WTC11 (cell line): ENCODE measurements at regions not wholly inside any gene's neighbourhood (a gene's known extent, or its start where the extent isn't known, plus 50 kb on each side); places are given as distances from the start of the nearest gene placed in this dataset.

Source experiments
- CREB1 ChIP-seq: sonication (generic); formaldehyde crosslinking; IDR thresholded peaks from 2 replicates; pipeline ENCODE4 v1.8.0; 2023; ENCODE audit warnings: mild to moderate bottlenecking, missing genetic modification reagents
- IRF1 ChIP-seq: sonication (generic); formaldehyde crosslinking; IDR thresholded peaks from 2 replicates; pipeline ENCODE4 v1.8.0; 2023; ENCODE audit warnings: missing genetic modification reagents
- MAX ChIP-seq: sonication (generic); formaldehyde crosslinking; IDR thresholded peaks from 2 replicates; pipeline ENCODE4 v1.8.0; 2022; ENCODE audit warnings: mild to moderate bottlenecking, missing genetic modification reagents
- NFYB ChIP-seq: sonication (generic); formaldehyde crosslinking; conservative IDR thresholded peaks from 2 replicates; pipeline ENCODE4 v1.8.0; 2022; ENCODE audit warnings: low read depth, missing genetic modification reagents
- NR2C2 ChIP-seq: sonication (generic); formaldehyde crosslinking; IDR thresholded peaks from 2 replicates; pipeline ENCODE4 v1.8.0; 2022; ENCODE audit warnings: mild to moderate bottlenecking, missing genetic modification reagents
- PRRX2 ChIP-seq: fragments of 250-450 bp; sonication (Bioruptor Pico); IDR thresholded peaks from 2 replicates; pipeline ENCODE4 v1.8.0; 2021; ENCODE audit warnings: mild to moderate bottlenecking
- USF1 ChIP-seq: sonication (generic); formaldehyde crosslinking; IDR thresholded peaks from 2 replicates; pipeline ENCODE4 v1.8.0; 2022; ENCODE audit warnings: mild to moderate bottlenecking, missing genetic modification reagents
- USF2 ChIP-seq: sonication (generic); formaldehyde crosslinking; IDR thresholded peaks from 2 replicates; pipeline ENCODE4 v1.8.1; 2023; ENCODE audit warnings: mild to moderate bottlenecking, missing genetic modification reagents, moderate library complexity
- ZNF232 ChIP-seq: sonication (generic); formaldehyde crosslinking; IDR thresholded peaks from 2 replicates; pipeline ENCODE4 v1.8.0; 2022; ENCODE audit warnings: mild to moderate bottlenecking, missing genetic modification reagents
- ZNF281 ChIP-seq: sonication (generic); formaldehyde crosslinking; IDR thresholded peaks from 2 replicates; pipeline ENCODE4 v1.8.0; 2023; ENCODE audit warnings: mild to moderate bottlenecking, missing genetic modification reagents
- ZNF317 ChIP-seq: sonication (generic); formaldehyde crosslinking; IDR thresholded peaks from 2 replicates; pipeline ENCODE4 v1.8.1; 2023; ENCODE audit warnings: low read depth, mild to moderate bottlenecking, moderate library complexity, missing genetic modification reagents, borderline replicate concordance
- TF ChIP-seq, protein P1 (sequence below): fragments of 200-600 bp; IDR thresholded peaks from 2 replicates; pipeline ENCODE4 v1.8.0; 2022; ENCODE audit warnings: antibody characterized with exemption
- TF ChIP-seq, protein P2 (sequence below): sonication (generic); formaldehyde crosslinking; IDR thresholded peaks from 2 replicates; pipeline ENCODE4 v1.8.1; 2022; ENCODE audit warnings: low read depth, mild to moderate bottlenecking, moderate library complexity, missing genetic modification reagents, borderline replicate concordance

GRCh38 chr12:92088805-92089204, 56.8 kb downstream of the BTG1 start:
- no peak for TF ChIP-seq NFYB (CRISPR knock-in tag)
- no peak for TF ChIP-seq USF1
- TF ChIP-seq, protein P1, sequence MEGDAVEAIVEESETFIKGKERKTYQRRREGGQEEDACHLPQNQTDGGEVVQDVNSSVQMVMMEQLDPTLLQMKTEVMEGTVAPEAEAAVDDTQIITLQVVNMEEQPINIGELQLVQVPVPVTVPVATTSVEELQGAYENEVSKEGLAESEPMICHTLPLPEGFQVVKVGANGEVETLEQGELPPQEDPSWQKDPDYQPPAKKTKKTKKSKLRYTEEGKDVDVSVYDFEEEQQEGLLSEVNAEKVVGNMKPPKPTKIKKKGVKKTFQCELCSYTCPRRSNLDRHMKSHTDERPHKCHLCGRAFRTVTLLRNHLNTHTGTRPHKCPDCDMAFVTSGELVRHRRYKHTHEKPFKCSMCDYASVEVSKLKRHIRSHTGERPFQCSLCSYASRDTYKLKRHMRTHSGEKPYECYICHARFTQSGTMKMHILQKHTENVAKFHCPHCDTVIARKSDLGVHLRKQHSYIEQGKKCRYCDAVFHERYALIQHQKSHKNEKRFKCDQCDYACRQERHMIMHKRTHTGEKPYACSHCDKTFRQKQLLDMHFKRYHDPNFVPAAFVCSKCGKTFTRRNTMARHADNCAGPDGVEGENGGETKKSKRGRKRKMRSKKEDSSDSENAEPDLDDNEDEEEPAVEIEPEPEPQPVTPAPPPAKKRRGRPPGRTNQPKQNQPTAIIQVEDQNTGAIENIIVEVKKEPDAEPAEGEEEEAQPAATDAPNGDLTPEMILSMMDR, result no peak
- no peak for TF ChIP-seq ZNF317 (CRISPR knock-in tag)
- TF ChIP-seq PRRX2 (CRISPR knock-in tag), result no peak
- TF ChIP-seq ZNF232, result no peak
- TF ChIP-seq CREB1, result no peak
- TF ChIP-seq, protein P2, sequence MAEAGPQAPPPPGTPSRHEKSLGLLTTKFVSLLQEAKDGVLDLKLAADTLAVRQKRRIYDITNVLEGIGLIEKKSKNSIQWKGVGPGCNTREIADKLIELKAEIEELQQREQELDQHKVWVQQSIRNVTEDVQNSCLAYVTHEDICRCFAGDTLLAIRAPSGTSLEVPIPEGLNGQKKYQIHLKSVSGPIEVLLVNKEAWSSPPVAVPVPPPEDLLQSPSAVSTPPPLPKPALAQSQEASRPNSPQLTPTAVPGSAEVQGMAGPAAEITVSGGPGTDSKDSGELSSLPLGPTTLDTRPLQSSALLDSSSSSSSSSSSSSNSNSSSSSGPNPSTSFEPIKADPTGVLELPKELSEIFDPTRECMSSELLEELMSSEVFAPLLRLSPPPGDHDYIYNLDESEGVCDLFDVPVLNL (CRISPR knock-in tag), result no peak
- no peak for TF ChIP-seq USF2 (CRISPR knock-in tag)
- TF ChIP-seq IRF1 (CRISPR knock-in tag), result no peak
- TF ChIP-seq NR2C2 (CRISPR knock-in tag), result no peak
- no peak for TF ChIP-seq MAX (CRISPR knock-in tag)
- TF ChIP-seq ZNF281 (CRISPR knock-in tag), result no peak
